Activated B cell treated with CpG ODN at 0.5 μM for 24 hours (primary cell): ENCODE measurements at regions not wholly inside any gene's neighbourhood (a gene's known extent, or its start where the extent isn't known, plus 50 kb on each side); places are given as distances from the start of the nearest gene placed in this dataset.
"Not testable (repeated sequence)": the region's sequence is repeated elsewhere in the genome, so short reads cannot be mapped to it uniquely, and the experiment has no call there.

Experiments
- ATAC-seq: fragments of 200-7000 bp; cut with Tn5 transposase; one replicate; pipeline ENCODE4 v1.10.0; 2021; ENCODE audit warnings: low read depth, mild to moderate bottlenecking, moderate library complexity
- CTCF ChIA-PET: fragments of 350-600 bp; sonication (Branson Sonifier 250); formaldehyde crosslinking; loops from one replicate; lab custom pipeline; 2021; ENCODE audit warnings: antibody characterized with exemption; lab: Charles Lee
- POLR2A ChIA-PET: fragments of 350-600 bp; sonication (Branson Sonifier 250); formaldehyde crosslinking; loops from one replicate; lab custom pipeline; 2021; ENCODE audit warnings: antibody characterized with exemption; lab: Charles Lee
- DNase-seq: peaks from one replicate; pipeline ENCODE4 v3.0.0; 2022
- H3K27ac Mint-ChIP-seq: one replicate; pipeline ENCODE4 v1.8.0; 2020; ENCODE audit warnings: mixed read lengths
- H3K27me3 Mint-ChIP-seq: one replicate; pipeline ENCODE4 v1.8.0; 2021; ENCODE audit warnings: mixed read lengths
- H3K36me3 Mint-ChIP-seq: one replicate; pipeline ENCODE4 v1.8.0; 2021; ENCODE audit warnings: low read depth, mixed read lengths
- H3K4me1 Mint-ChIP-seq: one replicate; pipeline ENCODE4 v1.8.0; 2021; ENCODE audit warnings: mixed read lengths
- H3K4me3 Mint-ChIP-seq: one replicate; pipeline ENCODE4 v1.8.0; 2020; ENCODE audit warnings: mild to moderate bottlenecking, mixed read lengths
- H3K9me3 Mint-ChIP-seq: one replicate; pipeline ENCODE4 v1.8.0; 2020; ENCODE audit warnings: mixed read lengths
- intact Hi-C: fragments of 100-400 bp; cut with micrococcal nuclease; formaldehyde crosslinking; loops from one replicate; pipeline ENCODE4 v1.15.1; 2024

DNA sequence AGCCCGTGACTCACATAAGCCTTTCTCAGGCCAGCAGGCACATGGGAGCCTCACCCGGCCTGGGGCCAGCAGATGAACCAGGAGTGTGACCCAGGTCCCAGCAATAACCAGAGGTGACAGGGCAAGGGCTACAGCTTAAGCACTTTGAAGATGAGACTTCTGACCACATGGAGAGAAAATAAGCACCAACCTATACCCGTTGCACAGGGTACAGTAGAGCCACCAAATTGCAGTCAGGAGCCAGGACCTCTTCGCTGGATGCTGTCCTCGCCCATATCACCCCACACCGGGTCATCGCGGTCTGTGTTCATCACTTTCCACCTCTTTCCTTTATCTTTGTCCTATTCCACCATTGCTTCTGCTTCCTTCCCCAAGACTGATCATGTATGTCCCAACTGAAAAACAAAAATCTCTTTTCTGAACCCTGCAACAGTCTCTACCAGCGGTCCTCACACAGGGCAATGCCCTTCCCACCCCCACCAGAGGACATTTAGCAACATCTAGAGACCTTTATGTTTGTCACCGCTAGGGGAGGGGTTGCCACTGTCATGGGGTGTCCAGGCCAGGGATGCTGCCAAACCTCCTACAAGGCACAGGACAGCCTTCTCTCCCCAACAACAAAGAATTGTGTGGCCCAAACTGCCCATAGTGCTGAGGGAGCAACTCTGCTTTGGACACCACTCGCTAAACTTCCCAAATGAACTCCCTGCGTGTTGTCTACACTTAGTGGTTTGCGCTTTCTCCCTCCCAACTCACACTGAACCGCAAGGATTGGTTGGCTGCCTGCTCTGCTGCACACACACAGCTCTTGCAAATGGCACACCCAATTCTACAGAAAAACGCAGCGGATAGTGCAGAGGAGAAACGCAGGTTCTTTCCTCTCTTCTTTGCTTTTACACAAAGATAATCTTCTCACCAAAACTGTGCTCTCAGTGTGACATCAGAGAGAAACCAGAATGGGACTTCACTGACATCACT is 219.4 kb upstream of the FRG1 start:
- H3K36me3 Mint-ChIP-seq, H3K4me3 Mint-ChIP-seq, H3K9me3 Mint-ChIP-seq, H3K27me3 Mint-ChIP-seq, ATAC-seq, H3K27ac Mint-ChIP-seq, POLR2A ChIA-PET, CTCF ChIA-PET, H3K4me1 Mint-ChIP-seq, intact Hi-C loops, DNase-seq: not testable (repeated sequence)

DNA sequence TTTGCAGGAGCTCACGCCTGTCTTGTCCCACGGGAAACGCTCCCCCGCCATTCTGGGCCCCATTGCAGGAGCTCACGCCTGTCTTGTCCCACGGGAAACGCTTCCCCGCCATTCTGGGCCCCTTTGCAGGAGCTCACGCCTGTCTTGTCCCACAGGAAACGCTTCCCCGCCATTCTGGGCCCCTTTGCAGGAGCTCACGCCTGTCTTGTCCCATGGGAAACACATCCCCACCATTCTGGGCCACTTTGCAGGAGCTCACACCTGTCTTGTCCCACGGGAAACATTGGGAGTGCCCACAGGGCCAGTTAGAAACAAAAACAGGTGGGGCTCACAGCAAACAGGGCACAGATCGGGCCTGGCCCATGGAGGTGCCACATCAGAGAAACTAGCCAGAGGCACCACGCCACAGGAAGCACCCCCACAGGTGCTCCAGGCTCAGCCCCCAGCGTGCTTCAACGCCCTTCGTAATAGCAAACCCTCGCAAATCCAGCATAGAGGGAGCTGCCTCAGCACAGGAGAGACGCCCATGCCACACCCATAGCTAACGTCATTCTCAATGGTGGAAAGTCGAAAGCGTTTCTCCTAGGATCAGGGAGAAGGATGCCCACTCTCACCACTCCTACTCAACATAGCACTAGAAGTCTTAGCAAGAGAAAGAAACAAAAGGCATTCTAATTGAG is 218.2 kb upstream of the FRG1 start:
- H3K4me1 Mint-ChIP-seq, H3K27me3 Mint-ChIP-seq, DNase-seq, H3K9me3 Mint-ChIP-seq, CTCF ChIA-PET, POLR2A ChIA-PET, H3K36me3 Mint-ChIP-seq, H3K27ac Mint-ChIP-seq, H3K4me3 Mint-ChIP-seq, ATAC-seq, intact Hi-C loops: not testable (repeated sequence)

DNA sequence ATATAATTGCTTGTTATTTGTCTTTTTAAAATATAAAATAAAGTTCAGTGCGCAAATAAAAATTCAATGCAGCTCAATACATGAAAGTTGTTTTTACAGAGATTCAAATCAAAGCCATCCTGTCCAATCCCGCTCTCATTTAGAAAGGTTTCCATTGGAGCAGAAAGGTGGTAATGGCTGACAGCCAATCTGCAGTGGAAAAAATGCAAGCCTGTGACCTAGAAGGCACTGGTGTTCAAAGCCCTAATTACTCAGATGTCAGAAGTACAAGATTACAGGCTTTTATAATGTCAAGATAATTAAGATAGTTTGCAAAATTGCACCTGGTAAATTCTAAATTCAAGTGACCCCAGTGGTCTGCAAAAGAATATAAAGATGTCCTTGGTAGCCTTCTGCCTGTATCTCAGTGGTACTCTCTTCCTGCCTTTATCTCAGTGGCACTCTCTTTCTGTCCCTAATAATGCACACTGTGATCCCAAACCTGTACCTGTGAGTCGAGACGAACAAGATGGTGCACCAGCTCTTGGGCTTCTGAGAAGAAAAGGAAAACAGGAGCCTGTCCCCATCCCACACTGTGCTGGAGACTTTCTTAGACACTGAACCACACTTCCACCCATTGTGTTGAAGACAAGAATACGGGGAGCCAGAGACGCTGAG is 212.6 kb upstream of the FRG1 start:
- CTCF ChIA-PET, H3K4me3 Mint-ChIP-seq, POLR2A ChIA-PET, H3K4me1 Mint-ChIP-seq, H3K27me3 Mint-ChIP-seq, ATAC-seq, H3K27ac Mint-ChIP-seq, H3K9me3 Mint-ChIP-seq, DNase-seq, H3K36me3 Mint-ChIP-seq, intact Hi-C loops: not testable (repeated sequence)

DNA sequence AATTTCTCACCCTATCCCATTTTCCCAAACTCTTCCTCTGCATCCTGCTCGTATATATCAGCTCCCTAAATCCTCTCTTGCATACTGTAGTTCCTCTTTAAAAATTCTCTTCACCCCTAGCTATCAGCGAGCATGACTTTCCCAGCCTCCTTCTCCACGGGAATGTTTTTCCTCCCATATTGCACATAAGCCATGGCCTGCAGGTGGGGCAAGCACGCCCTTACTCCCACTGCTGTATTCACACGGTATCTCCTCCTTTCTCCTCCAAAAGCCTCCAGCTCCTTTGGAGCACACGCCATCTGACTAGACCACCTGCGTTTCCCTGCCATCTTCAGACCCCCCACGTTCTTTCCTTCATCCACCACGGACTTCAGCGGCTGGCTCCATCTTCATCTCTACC is 208.7 kb upstream of the FRG1 start:
- H3K27me3 Mint-ChIP-seq, ATAC-seq, H3K27ac Mint-ChIP-seq, H3K4me3 Mint-ChIP-seq, H3K4me1 Mint-ChIP-seq, intact Hi-C loops, POLR2A ChIA-PET, H3K36me3 Mint-ChIP-seq, CTCF ChIA-PET, DNase-seq: not testable (repeated sequence)
- H3K9me3 Mint-ChIP-seq: peaks cover 12% of the 10 kb centered on the region

DNA sequence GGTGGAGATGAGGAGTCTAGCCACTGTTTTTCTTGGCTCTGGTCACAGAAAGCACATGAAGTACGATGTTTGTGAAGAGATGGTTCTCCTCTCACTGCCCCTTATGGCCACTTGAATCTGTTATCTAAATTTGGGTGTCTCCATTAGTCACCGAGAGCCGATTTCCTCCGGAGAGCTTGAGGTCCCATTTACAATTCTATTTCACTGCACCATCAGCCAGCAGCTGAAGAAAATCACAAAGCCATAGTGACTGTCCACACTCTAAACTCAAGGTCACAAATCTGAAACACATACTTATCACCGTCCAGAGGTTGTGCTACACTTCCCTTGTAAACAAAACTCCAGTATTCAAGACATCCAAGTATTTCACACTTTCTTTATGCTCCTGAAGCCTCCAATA is 207.2 kb upstream of the FRG1 start:
- H3K27ac Mint-ChIP-seq, intact Hi-C loops, POLR2A ChIA-PET, H3K27me3 Mint-ChIP-seq, H3K4me1 Mint-ChIP-seq, DNase-seq, H3K4me3 Mint-ChIP-seq, H3K36me3 Mint-ChIP-seq, CTCF ChIA-PET, ATAC-seq: not testable (repeated sequence)
- peaks cover 12% of the 10 kb centered on the region for H3K9me3 Mint-ChIP-seq

DNA sequence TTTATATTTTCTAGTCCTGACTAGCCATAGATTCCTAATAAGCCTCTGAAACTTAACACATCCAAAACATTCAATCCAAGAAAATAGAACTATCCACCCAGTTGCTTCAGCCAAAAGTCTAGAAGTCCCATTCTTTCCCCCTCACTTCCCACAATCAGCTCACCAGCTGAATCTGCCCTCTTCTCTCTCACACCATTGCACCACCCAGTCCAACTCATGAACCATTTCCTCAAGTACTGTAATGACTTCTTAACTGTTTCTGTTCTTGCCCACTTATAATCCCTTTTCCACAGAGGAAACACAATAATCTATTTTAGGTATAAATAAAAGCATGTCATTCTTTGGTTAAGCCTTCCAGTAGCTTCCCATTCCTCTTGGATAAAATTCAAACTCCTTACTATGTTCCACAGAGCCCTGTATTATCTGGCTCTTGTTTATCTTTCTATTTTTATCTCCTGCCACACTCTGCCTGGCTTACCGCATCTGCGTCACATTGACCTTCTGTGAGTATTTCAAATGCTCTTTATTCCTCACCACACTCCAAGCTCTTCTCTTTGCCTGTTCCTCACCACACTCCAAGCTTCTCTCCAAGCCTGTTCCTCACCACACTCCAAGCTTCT is 205.9 kb upstream of the FRG1 start:
- DNase-seq, H3K27ac Mint-ChIP-seq, ATAC-seq, POLR2A ChIA-PET, intact Hi-C loops, H3K27me3 Mint-ChIP-seq, H3K36me3 Mint-ChIP-seq, CTCF ChIA-PET, H3K4me3 Mint-ChIP-seq, H3K4me1 Mint-ChIP-seq: not testable (repeated sequence)
- peaks cover 12% of the 10 kb centered on the region for H3K9me3 Mint-ChIP-seq

DNA sequence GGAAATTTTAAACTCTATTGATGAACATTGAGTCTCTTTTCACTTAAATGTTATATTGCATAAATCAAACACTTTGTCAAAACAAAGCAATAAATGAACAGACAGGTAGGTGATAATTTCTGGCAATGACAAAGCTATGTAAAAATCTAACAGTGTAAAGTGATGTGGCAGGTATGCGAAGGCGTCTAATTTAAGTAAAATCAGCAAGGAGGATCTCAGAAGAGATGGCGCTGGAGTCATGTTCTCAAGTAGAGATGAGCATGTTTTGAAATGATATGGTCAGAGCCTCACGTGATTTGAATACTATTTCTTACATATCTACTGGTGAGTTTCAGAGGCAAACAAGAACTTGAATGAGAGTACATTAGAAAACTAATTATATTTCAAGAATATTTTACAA is 204.0 kb upstream of the FRG1 start:
- DNase-seq, CTCF ChIA-PET, H3K27me3 Mint-ChIP-seq, intact Hi-C loops, H3K4me1 Mint-ChIP-seq, H3K27ac Mint-ChIP-seq, POLR2A ChIA-PET, H3K4me3 Mint-ChIP-seq, H3K36me3 Mint-ChIP-seq, ATAC-seq: not testable (repeated sequence)
- H3K9me3 Mint-ChIP-seq: peaks cover 12% of the 10 kb centered on the region

DNA sequence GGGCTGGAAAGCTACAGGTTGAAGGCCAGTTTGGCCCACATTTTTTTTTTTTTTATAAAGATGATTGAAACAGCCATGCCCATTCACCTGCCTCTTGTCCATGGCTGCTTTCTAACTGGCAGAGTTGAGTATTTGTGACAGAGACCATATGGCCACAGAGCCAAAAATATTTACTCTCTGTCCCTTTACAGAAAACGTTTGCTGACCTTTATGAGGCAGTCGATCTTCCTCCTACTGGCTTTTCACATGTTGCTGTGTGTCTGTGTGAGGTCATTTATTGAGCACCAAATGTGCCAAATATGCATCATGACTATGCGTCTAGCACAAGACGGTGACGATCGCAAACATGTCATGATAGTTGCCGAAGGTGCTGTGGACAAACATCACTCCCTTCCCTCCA is 200.6 kb upstream of the FRG1 start:
- H3K27ac Mint-ChIP-seq, POLR2A ChIA-PET, H3K36me3 Mint-ChIP-seq, intact Hi-C loops, H3K27me3 Mint-ChIP-seq, H3K4me1 Mint-ChIP-seq, H3K4me3 Mint-ChIP-seq, CTCF ChIA-PET, DNase-seq, H3K9me3 Mint-ChIP-seq, ATAC-seq: not testable (repeated sequence)
